ENCODE measurements at regions not wholly inside any gene's neighbourhood (a gene's known extent, or its start where the extent isn't known, plus 50 kb on each side); places are given as distances from the start of the nearest gene placed in this dataset.

DNA sequence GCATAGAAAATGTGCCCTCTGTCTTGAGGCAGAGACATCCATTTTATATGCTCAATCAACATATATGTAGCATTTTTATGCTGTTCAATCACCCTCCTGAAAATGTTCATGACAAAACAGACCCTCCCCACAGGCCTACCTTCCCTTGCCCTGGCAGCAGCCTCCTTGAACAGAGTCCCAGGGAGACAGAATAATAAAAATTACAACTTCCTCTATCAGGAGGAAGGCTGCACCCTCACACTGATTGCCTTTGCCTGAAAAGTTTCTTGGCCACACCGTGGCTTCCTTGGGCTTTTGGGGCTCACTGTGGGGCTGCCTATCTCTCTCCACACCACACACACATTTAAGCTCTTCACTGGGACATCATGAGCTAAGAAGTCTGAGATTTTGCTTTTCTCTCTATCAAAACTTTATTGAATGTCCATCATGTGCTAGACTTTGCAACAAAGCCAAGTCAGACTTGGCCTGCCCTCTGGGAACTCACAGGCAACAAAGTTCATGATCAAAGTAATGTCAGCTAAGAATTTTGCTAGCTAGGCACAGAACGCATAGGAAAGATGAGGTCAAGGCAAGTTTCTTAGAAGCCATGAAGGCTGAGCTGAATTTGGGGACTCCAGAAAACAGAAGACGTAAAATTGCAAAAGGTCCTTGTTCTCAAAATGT, 101.6 kb downstream of the BCL2L11 start:
- H3K9me3 ChIP-seq (ENCODE audit: control insufficient read depth in 1 of 2, insufficient read depth in 1 of 2, low read depth in 1 of 2, low read length in 2 of 2), result peaks cover under 1 to 3% of the 10 kb centered on the region in 2 experiments; a peak in 2 of 4 replicates
- RAD21 ChIA-PET (ENCODE audit: low non-redundant PET in 1 of 2, low total read pairs in 2 of 2, uncharacterized antibody in 2 of 2, unreplicated experiment in 2 of 2), result no interaction called here
- no peaks in the 10 kb centered on the region for H3K36me3 ChIP-seq (ENCODE audit: control insufficient read depth in 1 of 2, insufficient read depth in 2 of 2, low read length in 2 of 2)
- no peaks in the 10 kb centered on the region for H3K79me2 ChIP-seq (ENCODE audit: insufficient read depth, low read length)
- no peak overlapping the region for H3K4me3 ChIP-seq (replicated peaks in 1 of 2; ENCODE audit: low read depth in 1 of 2, low read length in 2 of 2)
- no peaks in the 10 kb centered on the region for H4K20me1 ChIP-seq (ENCODE audit: insufficient read depth)
- TF ChIP-seq FOSL1 (IDR thresholded peaks at IDR 0.05; ENCODE audit: low read depth) (no peak), YY1 (IDR thresholded peaks at IDR 0.05; ENCODE audit: extremely low read depth, insufficient replicate concordance, low read depth, low read length) (no peak), MAX (IDR thresholded peaks at IDR 0.05) (no peak), SRF (IDR thresholded peaks at IDR 0.05; ENCODE audit: low read depth) (no peak), EGR1 (IDR thresholded peaks at IDR 0.05; ENCODE audit: low read depth) (no peak), ZNF274 (IDR thresholded peaks at IDR 0.05; ENCODE audit: low read depth, low read length) (no peak), RAD21 (IDR thresholded peaks at IDR 0.05; ENCODE audit: low read depth) (no peak), ZBTB33 (IDR thresholded peaks at IDR 0.05; ENCODE audit: extremely low read depth, insufficient replicate concordance, low read length) (no peak), ZFX (IDR thresholded peaks at IDR 0.05) (no peak), ELF1 (IDR thresholded peaks at IDR 0.05; ENCODE audit: borderline replicate concordance, low read depth) (no peak), POLR2AphosphoS5 (IDR thresholded peaks at IDR 0.05; ENCODE audit: low read depth, low read length) (no peak), CEBPB (IDR thresholded peaks at IDR 0.05; ENCODE audit: low read depth) (no peak), TCF7L2 (IDR thresholded peaks at IDR 0.05; ENCODE audit: borderline replicate concordance, extremely low read depth, insufficient read depth, insufficient read length) (no peak), JUND (IDR thresholded peaks at IDR 0.05) (no peak), SP1 (IDR thresholded peaks at IDR 0.05; ENCODE audit: low read depth) (no peak)
- TF ChIP-seq, protein P1, sequence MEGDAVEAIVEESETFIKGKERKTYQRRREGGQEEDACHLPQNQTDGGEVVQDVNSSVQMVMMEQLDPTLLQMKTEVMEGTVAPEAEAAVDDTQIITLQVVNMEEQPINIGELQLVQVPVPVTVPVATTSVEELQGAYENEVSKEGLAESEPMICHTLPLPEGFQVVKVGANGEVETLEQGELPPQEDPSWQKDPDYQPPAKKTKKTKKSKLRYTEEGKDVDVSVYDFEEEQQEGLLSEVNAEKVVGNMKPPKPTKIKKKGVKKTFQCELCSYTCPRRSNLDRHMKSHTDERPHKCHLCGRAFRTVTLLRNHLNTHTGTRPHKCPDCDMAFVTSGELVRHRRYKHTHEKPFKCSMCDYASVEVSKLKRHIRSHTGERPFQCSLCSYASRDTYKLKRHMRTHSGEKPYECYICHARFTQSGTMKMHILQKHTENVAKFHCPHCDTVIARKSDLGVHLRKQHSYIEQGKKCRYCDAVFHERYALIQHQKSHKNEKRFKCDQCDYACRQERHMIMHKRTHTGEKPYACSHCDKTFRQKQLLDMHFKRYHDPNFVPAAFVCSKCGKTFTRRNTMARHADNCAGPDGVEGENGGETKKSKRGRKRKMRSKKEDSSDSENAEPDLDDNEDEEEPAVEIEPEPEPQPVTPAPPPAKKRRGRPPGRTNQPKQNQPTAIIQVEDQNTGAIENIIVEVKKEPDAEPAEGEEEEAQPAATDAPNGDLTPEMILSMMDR (IDR thresholded peaks at IDR 0.05 in 2 of 3, conservative IDR thresholded peaks at IDR 0.05 in 1 of 3; ENCODE audit: borderline replicate concordance in 1 of 3, insufficient read depth in 1 of 3, low read depth in 2 of 3, low read length in 2 of 3), result no peak
- no peaks in the 10 kb centered on the region for H3K27me3 ChIP-seq (ENCODE audit: insufficient read depth, low read length)
- no peak overlapping the region for H3K27ac ChIP-seq (ENCODE audit: low read depth, low read length)
- CTCF ChIA-PET, result no interaction called here
- H3K4me1 ChIP-seq (ENCODE audit: control insufficient read depth in 1 of 2, insufficient read depth in 2 of 2, low read length in 2 of 2), result no peaks in the 10 kb centered on the region
- DNase-seq (ENCODE audit: low read depth, low spot score), result no peak
- H2AFZ ChIP-seq (ENCODE audit: low read depth, low read length, poor library complexity, severe bottlenecking), result no peak overlapping the region
- H3K9me2 ChIP-seq (ENCODE audit: insufficient read depth), result no peaks in the 10 kb centered on the region
- POLR2A ChIA-PET, result no interaction called here
- ATAC-seq, result no peak
- intact Hi-C loops (cut with micrococcal nuclease), result no loop called here
- H3K4me2 ChIP-seq (ENCODE audit: low read length), result no peak overlapping the region
- H3K9ac ChIP-seq (ENCODE audit: low read length), result no peak overlapping the region
- BruUV-seq (replicated peaks), result no TSS peak

Measured in HCT116 (cell line).